Lung (tissue), 11 donors: ENCODE measurements at regions not wholly inside any gene's neighbourhood (a gene's known extent, or its start where the extent isn't known, plus 50 kb on each side); places are given as distances from the start of the nearest gene placed in this dataset.

Experiments used
- ATAC-seq: fragments of 200-7000 bp; cut with Tn5 transposase; one replicate; pipeline ENCODE4 v1.9.1; 2020; ENCODE audit warnings: moderate number of reproducible peaks; ENCODE audit not compliant: insufficient read depth, low FRiP score
- DNase-seq, 3 donors: peaks; one replicate each; pipeline ENCODE4 v3.0.0-alpha.2; 2013 to 2017
- H3K27ac ChIP-seq, 2 donors: one replicate each; pipeline ENCODE4 v1.5.1; 2013; ENCODE audit warnings: mild to moderate bottlenecking in 2 of 2, moderate library complexity in 2 of 2, control low read depth in 1 of 2, inconsistent platforms in 1 of 2, low read depth in 1 of 2, low read length in 1 of 2
- H3K27me3 ChIP-seq, 3 donors: one replicate each; pipeline ENCODE4 v1.5.1; 2013; ENCODE audit warnings: low read length in 2 of 3; ENCODE audit not compliant: control insufficient read depth in 3 of 3, insufficient read depth in 3 of 3
- H3K36me3 ChIP-seq, 4 donors: one replicate each; pipeline ENCODE4 v1.5.1; 2013; ENCODE audit warnings: low read length in 4 of 4, mild to moderate bottlenecking in 1 of 4, moderate library complexity in 1 of 4; ENCODE audit not compliant: control insufficient read depth in 4 of 4, insufficient read depth in 4 of 4
- H3K4me1 ChIP-seq, 5 donors: one replicate each; pipeline ENCODE4 v1.5.1; 2013; ENCODE audit warnings: low read length in 5 of 5, mild to moderate bottlenecking in 2 of 5, moderate library complexity in 1 of 5; ENCODE audit not compliant: control insufficient read depth in 5 of 5, insufficient read depth in 5 of 5
- H3K4me3 ChIP-seq: one replicate; pipeline ENCODE4 v1.5.1; 2013; ENCODE audit warnings: mild to moderate bottlenecking, control low read depth, moderate library complexity
- H3K9ac ChIP-seq, 2 donors: one replicate each; pipeline ENCODE4 v1.5.1; 2013; ENCODE audit warnings: low read length in 2 of 2, control low read depth in 1 of 2; ENCODE audit not compliant: insufficient read depth in 1 of 2
- H3K9me3 ChIP-seq, 4 donors: one replicate each; pipeline ENCODE4 v1.5.1; 2013; ENCODE audit warnings: low read length in 3 of 4, mild to moderate bottlenecking in 1 of 4, moderate library complexity in 1 of 4; ENCODE audit not compliant: control insufficient read depth in 4 of 4, insufficient read depth in 3 of 4
- CTCF ChIP-seq: IDR thresholded peaks from 2 replicates; pipeline ENCODE4 v1.5.1; 2012; ENCODE audit warnings: mild to moderate bottlenecking; ENCODE audit errors: control extremely low read depth, extremely low read depth
- WGBS, 2 donors: extraction: QIAGEN DNeasy Blood & Tissue Kit; methylation state at CpG; one replicate each; pipeline ENCODE4 v1.1.7; 2013; 5-methylcytosine and 5-hydroxymethylcytosine counted together
- donor health status: control.
- donor health status: control.
- donor health status: Bipolar disorder and iron deficiency.
- donor health status: healthy.
- donor health status: DM: yes; HTN: yes; CAD: no.

GRCh38 chr3:76352051-76352450, 566.7 kb upstream of the ZNF717 start:
- Histone ChIP-seq H3K36me3 (no peaks in the 10 kb centered on the region), H3K27me3 (no peaks in the 10 kb centered on the region), H3K9ac (no peak overlapping the region), H3K9me3 (peaks cover 0 to 4% (median 0%) of the 10 kb centered on the region in 4 donors), H3K4me1 (peaks cover 0 to 2% (median 0%) of the 10 kb centered on the region in 5 donors), H3K27ac (no peak overlapping the region), H3K4me3 (no peak overlapping the region)
- ATAC-seq: no peak
- no peak for DNase-seq
- no peak for TF ChIP-seq CTCF
- WGBS, 2 donors: 19 to 22% methylated on average over 1 of the region's 1 CpG

GRCh38 chr3:76352511-76353284, 567.3 kb upstream of the ZNF717 start:
- ATAC-seq: no peak
- H3K36me3 ChIP-seq: no peaks in the 10 kb centered on the region
- no peak for DNase-seq
- no peak for TF ChIP-seq CTCF
- no peak overlapping the region for H3K9ac ChIP-seq
- H3K27me3 ChIP-seq: no peaks in the 10 kb centered on the region
- H3K4me1 ChIP-seq: peaks cover 0 to 2% (median 0%) of the 10 kb centered on the region in 5 donors
- H3K4me3 ChIP-seq: no peak overlapping the region
- H3K27ac ChIP-seq: no peak overlapping the region
- peaks cover 0 to 4% (median 0%) of the 10 kb centered on the region in 4 donors for H3K9me3 ChIP-seq
- WGBS, 2 donors: 77 to 79% methylated on average over 9 of the region's 9 CpGs

- Histone ChIP-seq H3K27ac (no peak overlapping the region), H3K4me1 (peaks cover 0 to 2% (median 0%) of the 10 kb centered on the region in 5 donors), H3K4me3 (no peak overlapping the region), H3K9ac (no peak overlapping the region), H3K9me3 (no peaks in the 10 kb centered on the region), H3K27me3 (no peaks in the 10 kb centered on the region), H3K36me3 (no peaks in the 10 kb centered on the region)
- DNase-seq (no peak), ATAC-seq (no peak)
- no peak for TF ChIP-seq CTCF
- 77 to 83% methylated on average over 9 of the region's 9 CpGs for WGBS, 2 donors
These were observed 568.3 kb upstream of the ZNF717 start for GRCh38 chr3:76353683-76354082.
